ENCODE measurements at regions not wholly inside any gene's neighbourhood (a gene's known extent, or its start where the extent isn't known, plus 50 kb on each side); places are given as distances from the start of the nearest gene placed in this dataset.

- H3K9me3 ChIP-seq, result no peaks in the 10 kb centered on the region
- no peak overlapping the region for H3K27ac ChIP-seq
- H3K4me1 ChIP-seq, result no peaks in the 10 kb centered on the region
- DNase-seq (ENCODE audit: low spot score), result no peak
- H3K4me3 ChIP-seq, result no peak overlapping the region
- TF ChIP-seq CTCF (IDR thresholded peaks at IDR 0.05), result no peak
- H3K27me3 ChIP-seq, result no peaks in the 10 kb centered on the region
- H3K36me3 ChIP-seq, result no peaks in the 10 kb centered on the region
These were observed 511.8 kb downstream of the METTL15 start for GRCh38 chr11:28619846-28620540.

- Histone ChIP-seq H3K9me3 (no peaks in the 10 kb centered on the region), H3K4me1 (no peaks in the 10 kb centered on the region), H3K4me3 (no peak overlapping the region), H3K27ac (no peak overlapping the region), H3K27me3 (no peaks in the 10 kb centered on the region), H3K36me3 (no peaks in the 10 kb centered on the region)
- DNase-seq (ENCODE audit: low spot score), result no peak
- TF ChIP-seq CTCF (IDR thresholded peaks at IDR 0.05), result no peak
These were observed 510.2 kb downstream of the METTL15 start for GRCh38 chr11:28618416-28618815.

GRCh38 chr11:28616160-28616965 is 508.2 kb downstream of the METTL15 start:
- Histone ChIP-seq H3K27ac (no peak overlapping the region), H3K9me3 (no peaks in the 10 kb centered on the region), H3K27me3 (no peaks in the 10 kb centered on the region), H3K36me3 (no peaks in the 10 kb centered on the region), H3K4me1 (no peaks in the 10 kb centered on the region), H3K4me3 (no peak overlapping the region)
- no peak for DNase-seq (ENCODE audit: low spot score)
- TF ChIP-seq CTCF (IDR thresholded peaks at IDR 0.05), result no peak

- DNase-seq (ENCODE audit: low spot score), result no peak
These were observed 507.4 kb downstream of the METTL15 start for GRCh38 chr11:28615542-28615941.

GRCh38 chr11:28606930-28607329 is 498.7 kb downstream of the METTL15 start:
- Histone ChIP-seq H3K27me3 (no peaks in the 10 kb centered on the region), H3K27ac (no peak overlapping the region), H3K4me3 (no peak overlapping the region), H3K36me3 (no peaks in the 10 kb centered on the region), H3K9me3 (no peaks in the 10 kb centered on the region), H3K4me1 (no peaks in the 10 kb centered on the region)
- no peak for DNase-seq (ENCODE audit: low spot score)
- TF ChIP-seq CTCF (IDR thresholded peaks at IDR 0.05), result no peak

More at GRCh38 chr11:28615542-28615941, 507.4 kb downstream of the METTL15 start:
- no peaks in the 10 kb centered on the region for H3K27me3 ChIP-seq
- H3K9me3 ChIP-seq, result no peaks in the 10 kb centered on the region
- H3K36me3 ChIP-seq, result no peaks in the 10 kb centered on the region
- no peak for TF ChIP-seq CTCF (IDR thresholded peaks at IDR 0.05)
- no peaks in the 10 kb centered on the region for H3K4me1 ChIP-seq
- no peak overlapping the region for H3K4me3 ChIP-seq
- no peak overlapping the region for H3K27ac ChIP-seq

Measured in right atrium auricular region (tissue), 2 donors.